Muscle of back (tissue), 3 donors: ENCODE measurements at regions not wholly inside any gene's neighbourhood (a gene's known extent, or its start where the extent isn't known, plus 50 kb on each side); places are given as distances from the start of the nearest gene placed in this dataset.

ENCODE experiments used
- DNase-seq, 3 donors: peaks; one replicate each; pipeline versions ENCODE4 v3.0.0 to v3.0.0-alpha.2; 2013

GRCh38 chr18:61756244-61756643 is 136.6 kb downstream of the RNF152 start:
- no peak for DNase-seq

GRCh38 chr18:61755555-61755954 is 137.3 kb downstream of the RNF152 start:
- DNase-seq, result no peak

- DNase-seq, result no peak
Observed at GRCh38 chr18:61754039-61754583, 138.7 kb downstream of the RNF152 start.

- DNase-seq, result no peak
Observed at GRCh38 chr18:61753373-61753772, 139.4 kb downstream of the RNF152 start.

GRCh38 chr18:61752973-61753372 is 139.8 kb downstream of the RNF152 start:
- DNase-seq, result no peak

- no peak for DNase-seq
Observed at GRCh38 chr18:61750840-61751668, 141.8 kb downstream of the RNF152 start.

- DNase-seq, result no peak
Observed at GRCh38 chr18:61749546-61749945, 143.3 kb downstream of the RNF152 start.

- peak in 1 of 3 donors; percentile 24 for DNase-seq
Observed at GRCh38 chr18:61749031-61749430, 143.8 kb downstream of the RNF152 start.

GRCh38 chr18:61748004-61748403 is 144.8 kb downstream of the RNF152 start:
- DNase-seq, result peak in 1 of 3 donors; percentile 55

- DNase-seq, result peak in 2 of 3 donors; percentile 30 to 62
Observed at GRCh38 chr18:61743775-61744531, 148.9 kb downstream of the RNF152 start.

GRCh38 chr18:61742565-61743429 is 150.0 kb downstream of the RNF152 start:
- DNase-seq, result peak in 1 of 3 donors; percentile 28

GRCh38 chr18:61741881-61742454 is 150.8 kb downstream of the RNF152 start:
- no peak for DNase-seq

- DNase-seq, result no peak
Observed at GRCh38 chr18:61738488-61738887, 154.3 kb downstream of the RNF152 start.

GRCh38 chr18:61738042-61738441 is 154.8 kb downstream of the RNF152 start:
- DNase-seq, result no peak

GRCh38 chr18:61736133-61736532 is 156.7 kb downstream of the RNF152 start:
- DNase-seq, result no peak

- DNase-seq, result no peak
Observed at GRCh38 chr18:61735564-61736102, 157.2 kb downstream of the RNF152 start.

- no peak for DNase-seq
Observed at GRCh38 chr18:61734396-61734795, 158.4 kb downstream of the RNF152 start.

GRCh38 chr18:61732854-61733253 is 160.0 kb downstream of the RNF152 start:
- DNase-seq, result no peak

GRCh38 chr18:61731693-61732376 is 161.0 kb downstream of the RNF152 start:
- peak in 1 of 3 donors; percentile 22 for DNase-seq

- peak in 2 of 3 donors; percentile 23 to 55 for DNase-seq
Observed at GRCh38 chr18:61731178-61731577, 161.6 kb downstream of the RNF152 start.
